Peyer's patch (tissue), 4 donors: ENCODE measurements at regions not wholly inside any gene's neighbourhood (a gene's known extent, or its start where the extent isn't known, plus 50 kb on each side); places are given as distances from the start of the nearest gene placed in this dataset.

Source experiments
- CTCF ChIP-seq, 6 experiments: fragments of 450-650 bp in 4 of 6; fragments of 200-600 bp in 2 of 6; sonication (generic) in 1 of 6; IDR thresholded peaks; one replicate each; pipeline ENCODE4 v1.5.1; 2017 to 2019; ENCODE audit warnings: antibody characterized with exemption in 6 of 6, mild to moderate bottlenecking in 3 of 6, moderate library complexity in 1 of 6
- POLR2A ChIP-seq, 2 donors: fragments of 450-650 bp; IDR thresholded peaks; one replicate each; pipeline ENCODE4 v1.5.1; 2017; ENCODE audit warnings: antibody characterized with exemption in 2 of 2, mild to moderate bottlenecking in 2 of 2, moderate library complexity in 2 of 2

- TF ChIP-seq CTCF (IDR thresholded peaks at IDR 0.05) (no peak), POLR2A (IDR thresholded peaks at IDR 0.05) (no peak)
Observed at GRCh38 chr7:115805458-115805857, 225.1 kb downstream of the TFEC start.
